ENCODE measurements at regions not wholly inside any gene's neighbourhood (a gene's known extent, or its start where the extent isn't known, plus 50 kb on each side); places are given as distances from the start of the nearest gene placed in this dataset.

DNA sequence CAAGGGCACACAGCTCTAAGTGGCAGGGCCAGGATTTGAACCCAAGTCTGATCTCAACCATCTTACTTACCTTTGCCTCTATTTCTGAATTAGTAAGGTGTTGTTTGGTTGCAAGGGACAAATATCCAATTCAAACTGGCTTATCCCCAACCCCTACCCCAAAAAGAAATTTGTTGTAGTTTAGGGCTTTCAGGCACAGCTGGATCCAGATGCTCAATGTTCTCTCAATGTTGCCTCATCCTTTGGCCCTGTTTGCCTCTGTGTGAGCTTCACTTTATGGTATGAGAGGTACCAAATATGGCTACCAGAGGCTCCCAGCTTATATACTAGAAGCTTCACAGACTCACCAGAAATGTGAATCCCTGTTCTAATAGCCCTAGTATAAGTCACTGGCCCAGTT lies 499.9 kb downstream of the SHQ1 start:
- Histone ChIP-seq H2BK120ac (replicated peaks; ENCODE audit: low read depth, low read length) (no peak overlapping the region), H3K27ac (ENCODE audit: low read depth, low read length) (no peak overlapping the region), H2BK12ac (ENCODE audit: low read depth, low read length) (no peak overlapping the region), H3K56ac (replicated peaks; ENCODE audit: insufficient read length, low read depth, low read length) (no peak overlapping the region), H3K23me2 (ENCODE audit: low read depth, low read length) (no peaks in the 10 kb centered on the region), H4K91ac (replicated peaks; ENCODE audit: insufficient read length, low read length) (no peak overlapping the region), H3K27me3 (replicated peaks in 1 of 4; ENCODE audit: control insufficient read depth in 3 of 4, extremely low read depth in 1 of 4, insufficient read depth in 3 of 4, low read length in 3 of 4) (no peaks in the 10 kb centered on the region), H3K9me3 (ENCODE audit: insufficient read depth in 2 of 2, low read depth in 1 of 2, low read length in 1 of 2) (0 out of 4 replicates have a peak, but pooled peaks cover 0 to 3% of the 10 kb centered on the region in 2 experiments), H3K79me1 (ENCODE audit: low read depth, low read length) (no peaks in the 10 kb centered on the region), H2BK5ac (ENCODE audit: low read depth, low read length) (no peak overlapping the region), H3K14ac (ENCODE audit: insufficient read length) (no peak overlapping the region), H3K79me2 (ENCODE audit: control insufficient read depth in 1 of 2, insufficient read depth in 2 of 2, low read length in 2 of 2) (no peaks in the 10 kb centered on the region), H3K36me3 (ENCODE audit: control insufficient read depth in 2 of 4, insufficient read depth in 4 of 4, low read length in 3 of 4) (no peaks in the 10 kb centered on the region), H4K8ac (ENCODE audit: extremely low read depth, insufficient read depth, low read length) (no peak overlapping the region), H3K18ac (ENCODE audit: extremely low read depth, low read length) (no peak overlapping the region), H3K9ac (replicated peaks in 1 of 4; ENCODE audit: extremely low read depth in 1 of 4, low read depth in 3 of 4, low read length in 3 of 4) (no peak overlapping the region), H3K23ac (ENCODE audit: insufficient read length) (no peak overlapping the region), H3K4me3 (ENCODE audit: extremely low read depth in 1 of 4, insufficient read depth in 2 of 4, low read depth in 3 of 4, low read length in 4 of 4) (no peak overlapping the region), H3K4ac (replicated peaks; ENCODE audit: insufficient read length, low read depth, low read length) (no peak overlapping the region), H2BK20ac (ENCODE audit: low read length) (no peak overlapping the region), H3K4me1 (replicated peaks in 1 of 4; ENCODE audit: control insufficient read depth in 3 of 4, insufficient read depth in 4 of 4, low read length in 3 of 4) (peaks cover 0 to 2% (median 0%) of the 10 kb centered on the region in 4 experiments; a peak in 1 of 7 replicates), H3K4me2 (ENCODE audit: insufficient read depth in 1 of 2, low read depth in 2 of 2, low read length in 2 of 2) (no peak overlapping the region), H2BK15ac (ENCODE audit: low read length) (no peak overlapping the region), H2AFZ (ENCODE audit: low read length) (0 out of 2 replicates have a peak overlapping the region, but pooled peaks have one; percentile 63), H2AK5ac (ENCODE audit: low read depth, low read length) (no peak overlapping the region), H4K20me1 (replicated peaks in 1 of 2; ENCODE audit: control insufficient read depth in 1 of 2, insufficient read depth in 2 of 2, low read length in 2 of 2) (no peaks in the 10 kb centered on the region), H4K5ac (ENCODE audit: insufficient read length, low read depth, low read length) (no peak overlapping the region)
- DNase-seq (ENCODE audit: low read depth in 1 of 2, low spot score in 2 of 2): no peak
- TF ChIP-seq POU5F1 (IDR thresholded peaks at IDR 0.05; ENCODE audit: low read depth, low read length): no peak
- no peak for TF ChIP-seq JUN (IDR thresholded peaks at IDR 0.05; ENCODE audit: low read depth, low read length)
- TF ChIP-seq TCF12 (IDR thresholded peaks at IDR 0.05; ENCODE audit: low read depth, low read length): no peak
- no peak for TF ChIP-seq EGR1 (IDR thresholded peaks at IDR 0.05; ENCODE audit: borderline replicate concordance, low read depth, low read length)
- TF ChIP-seq SP4 (IDR thresholded peaks at IDR 0.05; ENCODE audit: low read length): no peak
- peak; percentile 49; the same call in 1 of the 2 replicates for TF ChIP-seq KDM1A (IDR thresholded peaks at IDR 0.05; ENCODE audit: borderline replicate concordance, low read length)
- TF ChIP-seq CTBP2 (IDR thresholded peaks at IDR 0.05; ENCODE audit: borderline replicate concordance, insufficient read depth, insufficient read length, low read length): no peak
- TF ChIP-seq JUND (IDR thresholded peaks at IDR 0.05; ENCODE audit: low read length): no peak
- no peak for TF ChIP-seq CBX8 (IDR thresholded peaks at IDR 0.05; ENCODE audit: borderline replicate concordance, low read depth, low read length)
- FAIRE-seq: no peak
- ChIA-PET CTCF (ENCODE audit: partially characterized antibody) (interaction anchor here (0.5 to 1.5 kb wide), 13 partner anchors 9 to 834 kb away, joined by 3 to 7 read pairs (median 3); no protein-coding TSS in a partner anchor), POLR2A (ENCODE audit: partially characterized antibody) (interaction anchor here (0.7 to 0.8 kb wide), 3 partner anchors 29 to 198 kb away, joined by 3 to 4 read pairs (median 3); no protein-coding TSS in a partner anchor)

Data from H1 (cell line).